ENCODE measurements at regions not wholly inside any gene's neighbourhood (a gene's known extent, or its start where the extent isn't known, plus 50 kb on each side); places are given as distances from the start of the nearest gene placed in this dataset.
"Not testable (repeated sequence)": the region's sequence is repeated elsewhere in the genome, so short reads cannot be mapped to it uniquely, and the experiment has no call there.

DNA sequence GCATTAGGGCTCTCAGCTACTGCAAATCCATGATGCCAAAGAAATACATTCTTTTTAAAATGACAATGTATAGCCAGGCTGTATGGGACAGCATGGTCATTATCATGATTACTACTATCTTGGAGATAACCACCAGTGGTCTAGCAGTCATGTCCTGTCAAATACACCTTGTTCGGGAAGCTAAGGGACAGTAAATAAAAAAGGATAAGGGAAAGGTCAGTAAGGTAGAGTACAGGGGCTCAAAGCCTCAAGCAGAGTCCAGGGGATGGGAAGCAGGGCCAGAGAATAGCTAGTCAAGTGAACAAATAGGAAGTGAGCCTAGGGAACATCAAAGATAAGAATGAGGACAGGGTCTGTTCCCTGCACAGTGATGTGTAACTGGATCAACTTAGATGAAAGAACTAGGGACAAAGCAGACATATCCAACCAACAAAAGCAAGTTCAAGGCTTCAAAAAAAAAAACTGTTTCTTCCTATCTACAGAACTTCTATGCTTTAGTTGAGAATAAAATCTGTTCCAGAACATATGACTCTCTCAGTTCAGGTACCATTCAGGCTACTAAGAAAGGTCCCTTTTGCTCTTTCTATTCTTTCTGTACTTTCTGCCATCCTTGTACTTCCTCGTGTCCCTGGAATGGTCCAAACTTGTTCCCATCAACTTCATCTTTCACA is 62.9 kb upstream of the EHBP1 start:
- TF ChIP-seq, protein P1, sequence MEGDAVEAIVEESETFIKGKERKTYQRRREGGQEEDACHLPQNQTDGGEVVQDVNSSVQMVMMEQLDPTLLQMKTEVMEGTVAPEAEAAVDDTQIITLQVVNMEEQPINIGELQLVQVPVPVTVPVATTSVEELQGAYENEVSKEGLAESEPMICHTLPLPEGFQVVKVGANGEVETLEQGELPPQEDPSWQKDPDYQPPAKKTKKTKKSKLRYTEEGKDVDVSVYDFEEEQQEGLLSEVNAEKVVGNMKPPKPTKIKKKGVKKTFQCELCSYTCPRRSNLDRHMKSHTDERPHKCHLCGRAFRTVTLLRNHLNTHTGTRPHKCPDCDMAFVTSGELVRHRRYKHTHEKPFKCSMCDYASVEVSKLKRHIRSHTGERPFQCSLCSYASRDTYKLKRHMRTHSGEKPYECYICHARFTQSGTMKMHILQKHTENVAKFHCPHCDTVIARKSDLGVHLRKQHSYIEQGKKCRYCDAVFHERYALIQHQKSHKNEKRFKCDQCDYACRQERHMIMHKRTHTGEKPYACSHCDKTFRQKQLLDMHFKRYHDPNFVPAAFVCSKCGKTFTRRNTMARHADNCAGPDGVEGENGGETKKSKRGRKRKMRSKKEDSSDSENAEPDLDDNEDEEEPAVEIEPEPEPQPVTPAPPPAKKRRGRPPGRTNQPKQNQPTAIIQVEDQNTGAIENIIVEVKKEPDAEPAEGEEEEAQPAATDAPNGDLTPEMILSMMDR (IDR thresholded peaks at IDR 0.05; ENCODE audit: unreplicated experiment) = no peak
- no peak overlapping the region for H3K4me3 Mint-ChIP-seq (ENCODE audit: unreplicated experiment)
- H3K27ac Mint-ChIP-seq (ENCODE audit: unreplicated experiment) = no peak overlapping the region
- no peak for DNase-seq (ENCODE audit: low spot score)
- peaks cover 2% of the 10 kb centered on the region for H3K4me1 Mint-ChIP-seq (ENCODE audit: unreplicated experiment)
- no peaks in the 10 kb centered on the region for H3K9me3 Mint-ChIP-seq (ENCODE audit: unreplicated experiment)
- no peaks in the 10 kb centered on the region for H3K27me3 Mint-ChIP-seq (ENCODE audit: unreplicated experiment)
- no peaks in the 10 kb centered on the region for H3K36me3 Mint-ChIP-seq (ENCODE audit: low read depth, unreplicated experiment)

GRCh38 chr2:62641936-62642335 is 63.6 kb upstream of the EHBP1 start:
- no peaks in the 10 kb centered on the region for H3K27me3 Mint-ChIP-seq (ENCODE audit: unreplicated experiment)
- peaks cover 2% of the 10 kb centered on the region for H3K4me1 Mint-ChIP-seq (ENCODE audit: unreplicated experiment)
- H3K4me3 Mint-ChIP-seq (ENCODE audit: unreplicated experiment) = no peak overlapping the region
- TF ChIP-seq, protein P1 (IDR thresholded peaks at IDR 0.05; ENCODE audit: unreplicated experiment) = no peak
- no peak for DNase-seq (ENCODE audit: low spot score)
- H3K9me3 Mint-ChIP-seq (ENCODE audit: unreplicated experiment) = no peaks in the 10 kb centered on the region
- H3K36me3 Mint-ChIP-seq (ENCODE audit: low read depth, unreplicated experiment) = no peaks in the 10 kb centered on the region
- H3K27ac Mint-ChIP-seq (ENCODE audit: unreplicated experiment) = no peak overlapping the region

GRCh38 chr2:62641410-62641843 is 64.1 kb upstream of the EHBP1 start:
- Mint-ChIP-seq H3K9me3 (ENCODE audit: unreplicated experiment) (no peaks in the 10 kb centered on the region), H3K4me3 (ENCODE audit: unreplicated experiment) (no peak overlapping the region), H3K36me3 (ENCODE audit: low read depth, unreplicated experiment) (no peaks in the 10 kb centered on the region), H3K27me3 (ENCODE audit: unreplicated experiment) (no peaks in the 10 kb centered on the region), H3K27ac (ENCODE audit: unreplicated experiment) (no peak overlapping the region), H3K4me1 (ENCODE audit: unreplicated experiment) (peaks cover 2% of the 10 kb centered on the region)
- TF ChIP-seq, protein P1 (IDR thresholded peaks at IDR 0.05; ENCODE audit: unreplicated experiment) = no peak
- DNase-seq (ENCODE audit: low spot score) = no peak

DNA sequence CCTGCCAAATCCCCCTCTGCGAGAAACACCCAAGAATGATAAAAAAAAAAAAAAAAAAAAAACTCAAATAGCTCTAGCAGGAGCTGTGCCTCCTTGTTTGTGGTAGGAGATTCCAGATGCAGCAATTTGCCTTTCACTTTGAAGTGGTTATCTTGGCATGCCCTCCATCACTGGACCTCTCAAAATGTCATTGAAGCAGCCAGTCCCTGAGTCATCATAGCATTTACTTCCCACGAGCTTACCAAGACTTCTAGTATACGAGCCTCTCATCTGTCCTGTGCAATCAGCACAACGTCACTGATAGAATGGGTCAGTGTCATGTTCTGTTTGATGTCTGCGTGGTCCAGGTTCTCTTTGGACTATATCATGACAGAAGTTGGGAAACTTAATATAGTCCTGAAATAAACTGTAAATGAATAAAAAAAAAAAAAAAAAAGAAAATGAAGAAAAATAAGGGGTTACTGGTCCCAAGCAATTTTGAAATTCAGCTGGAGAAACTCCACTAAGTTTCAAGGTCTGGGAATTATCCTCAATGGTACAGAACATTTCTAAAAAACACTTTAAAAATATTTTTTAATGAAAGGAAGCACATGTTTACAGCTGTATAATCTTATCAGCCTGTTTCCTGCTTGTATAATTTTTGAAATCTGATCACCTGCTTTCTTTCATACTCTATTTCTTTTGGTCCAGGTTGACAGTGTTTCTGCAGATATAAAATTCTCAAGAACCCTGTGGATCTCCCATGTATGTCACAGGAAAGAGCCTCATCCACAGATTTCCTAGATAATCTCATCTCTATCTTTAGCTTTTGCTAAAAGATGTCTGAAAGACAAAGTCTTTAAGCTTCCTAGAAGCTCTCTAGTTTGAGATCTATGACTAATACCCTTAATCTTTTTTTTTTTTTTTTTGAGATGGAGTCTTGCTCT is 74.1 kb upstream of the EHBP1 start:
- Mint-ChIP-seq H3K4me3 (ENCODE audit: unreplicated experiment) (no peak overlapping the region), H3K27me3 (ENCODE audit: unreplicated experiment) (peaks cover 2% of the 10 kb centered on the region), H3K27ac (ENCODE audit: unreplicated experiment) (no peak overlapping the region), H3K4me1 (ENCODE audit: unreplicated experiment) (no peaks in the 10 kb centered on the region), H3K36me3 (ENCODE audit: low read depth, unreplicated experiment) (peaks cover 12% of the 10 kb centered on the region), H3K9me3 (ENCODE audit: unreplicated experiment) (no peaks in the 10 kb centered on the region)
- TF ChIP-seq, protein P1 (IDR thresholded peaks at IDR 0.05; ENCODE audit: unreplicated experiment) = no peak
- DNase-seq (ENCODE audit: low spot score) = no peak

DNA sequence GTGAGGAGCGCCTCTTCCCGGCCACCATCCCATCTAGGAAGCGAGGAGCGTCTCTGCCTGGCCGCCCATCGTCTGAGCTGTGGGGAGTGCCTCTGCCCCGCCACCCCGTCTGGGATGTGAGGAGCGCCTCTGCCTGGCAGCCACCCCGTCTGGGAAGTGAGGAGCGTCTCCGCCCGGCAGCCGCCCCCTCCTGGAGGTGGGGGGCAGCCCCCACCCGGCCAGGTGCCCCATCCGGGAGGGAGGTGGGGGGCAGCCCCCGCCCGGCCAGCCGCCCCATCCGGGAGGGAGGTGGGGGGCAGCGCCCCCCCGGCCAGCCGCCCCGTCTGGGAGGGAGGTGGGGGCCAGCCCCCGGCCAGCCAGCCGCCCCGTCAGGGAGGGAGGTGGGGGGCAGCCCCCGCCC is 75.3 kb upstream of the EHBP1 start:
- H3K9me3 Mint-ChIP-seq (ENCODE audit: unreplicated experiment); H3K4me1 Mint-ChIP-seq (ENCODE audit: unreplicated experiment): not testable (repeated sequence)

DNA sequence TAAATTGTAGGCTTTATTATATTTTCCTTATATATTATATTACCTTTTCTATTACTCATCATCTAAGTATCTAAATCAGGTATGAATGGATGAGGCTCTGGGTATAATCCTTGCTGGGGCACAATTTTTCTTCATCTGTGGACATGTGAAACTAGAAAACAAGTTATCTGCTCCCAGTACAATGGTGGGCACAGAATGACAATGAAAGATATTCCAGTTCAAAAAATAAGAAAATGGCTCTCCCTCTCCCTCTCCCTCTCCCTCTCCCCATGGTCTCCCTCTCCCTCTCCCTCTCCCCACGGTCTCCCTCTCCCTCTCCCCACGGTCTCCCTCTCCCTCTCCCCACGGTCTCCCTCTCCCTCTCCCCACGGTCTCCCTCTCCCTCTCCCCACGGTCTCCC is 76.2 kb upstream of the EHBP1 start:
- not testable (repeated sequence) for H3K4me3 Mint-ChIP-seq (ENCODE audit: unreplicated experiment); H3K27me3 Mint-ChIP-seq (ENCODE audit: unreplicated experiment); H3K9me3 Mint-ChIP-seq (ENCODE audit: unreplicated experiment); H3K4me1 Mint-ChIP-seq (ENCODE audit: unreplicated experiment); DNase-seq (ENCODE audit: low spot score); H3K27ac Mint-ChIP-seq (ENCODE audit: unreplicated experiment)
- H3K36me3 Mint-ChIP-seq (ENCODE audit: low read depth, unreplicated experiment) = peaks cover 12% of the 10 kb centered on the region

More for the DNA sequence above, 75.3 kb upstream of the EHBP1 start:
- H3K36me3 Mint-ChIP-seq (ENCODE audit: low read depth, unreplicated experiment) = peaks cover 12% of the 10 kb centered on the region
- DNase-seq (ENCODE audit: low spot score); H3K27me3 Mint-ChIP-seq (ENCODE audit: unreplicated experiment); H3K27ac Mint-ChIP-seq (ENCODE audit: unreplicated experiment); H3K4me3 Mint-ChIP-seq (ENCODE audit: unreplicated experiment): not testable (repeated sequence)
